BE2C (cell line): ENCODE measurements at regions not wholly inside any gene's neighbourhood (a gene's known extent, or its start where the extent isn't known, plus 50 kb on each side); places are given as distances from the start of the nearest gene placed in this dataset.

Experiments used
- DNase-seq: peaks from one replicate; pipeline ENCODE4 v3.0.0-alpha.2; 2020
- H3K27me3 ChIP-seq: fragments of 250-450 bp; sonication (Bioruptor Pico); 2 replicates; pipeline ENCODE4 v1.5.1; 2020; ENCODE audit warnings: mild to moderate bottlenecking
- H3K36me3 ChIP-seq: fragments of 250-450 bp; sonication (Bioruptor Pico); 2 replicates; pipeline ENCODE4 v1.5.1; 2020; ENCODE audit warnings: mild to moderate bottlenecking
- H3K4me1 ChIP-seq: fragments of 250-450 bp; sonication (Bioruptor Pico); 2 replicates; pipeline ENCODE4 v1.5.1; 2020
- H3K4me3 ChIP-seq: 2 replicates; pipeline ENCODE4 v1.5.1; 2011; ENCODE audit warnings: low read depth, low read length
- H3K9me3 ChIP-seq: fragments of 250-450 bp; sonication (Bioruptor Pico); 2 replicates; pipeline ENCODE4 v1.5.1; 2020
- CTCF ChIP-seq: IDR thresholded peaks from 2 replicates; pipeline ENCODE4 v1.5.1; 2012; ENCODE audit warnings: mild to moderate bottlenecking, low read depth, low read length

GRCh38 chr17:14699574-14700185, 398.8 kb downstream of the HS3ST3B1 start:
- no peak for DNase-seq
- H3K36me3 ChIP-seq = no peaks in the 10 kb centered on the region
- H3K9me3 ChIP-seq = no peaks in the 10 kb centered on the region
- H3K4me1 ChIP-seq = no peaks in the 10 kb centered on the region
- H3K4me3 ChIP-seq = no peak overlapping the region
- no peak for TF ChIP-seq CTCF
- no peaks in the 10 kb centered on the region for H3K27me3 ChIP-seq

- H3K9me3 ChIP-seq = no peaks in the 10 kb centered on the region
- no peaks in the 10 kb centered on the region for H3K4me1 ChIP-seq
- H3K36me3 ChIP-seq = no peaks in the 10 kb centered on the region
- H3K4me3 ChIP-seq = no peak overlapping the region
- DNase-seq = no peak
- no peak for TF ChIP-seq CTCF
- no peaks in the 10 kb centered on the region for H3K27me3 ChIP-seq
Measured at GRCh38 chr17:14693382-14693781, 392.5 kb downstream of the HS3ST3B1 start.

GRCh38 chr17:14690704-14691103, 389.8 kb downstream of the HS3ST3B1 start:
- no peaks in the 10 kb centered on the region for H3K36me3 ChIP-seq
- TF ChIP-seq CTCF = no peak
- H3K27me3 ChIP-seq = no peaks in the 10 kb centered on the region
- DNase-seq = no peak
- no peaks in the 10 kb centered on the region for H3K4me1 ChIP-seq
- no peaks in the 10 kb centered on the region for H3K9me3 ChIP-seq
- no peak overlapping the region for H3K4me3 ChIP-seq

GRCh38 chr17:14688134-14688533, 387.3 kb downstream of the HS3ST3B1 start:
- H3K4me3 ChIP-seq = no peak overlapping the region
- H3K36me3 ChIP-seq = no peaks in the 10 kb centered on the region
- TF ChIP-seq CTCF = no peak
- DNase-seq = no peak
- H3K4me1 ChIP-seq = no peaks in the 10 kb centered on the region
- H3K27me3 ChIP-seq = no peaks in the 10 kb centered on the region
- no peaks in the 10 kb centered on the region for H3K9me3 ChIP-seq

- TF ChIP-seq CTCF = no peak
- DNase-seq = no peak
- Histone ChIP-seq H3K36me3 (no peaks in the 10 kb centered on the region), H3K27me3 (no peaks in the 10 kb centered on the region), H3K4me3 (no peak overlapping the region), H3K4me1 (no peaks in the 10 kb centered on the region), H3K9me3 (no peaks in the 10 kb centered on the region)
Measured at GRCh38 chr17:14672830-14673229, 371.9 kb downstream of the HS3ST3B1 start.

GRCh38 chr17:14670861-14671260, 370.0 kb downstream of the HS3ST3B1 start:
- Histone ChIP-seq H3K9me3 (no peaks in the 10 kb centered on the region), H3K36me3 (no peaks in the 10 kb centered on the region), H3K4me1 (no peaks in the 10 kb centered on the region), H3K4me3 (no peak overlapping the region), H3K27me3 (no peaks in the 10 kb centered on the region)
- TF ChIP-seq CTCF = no peak
- no peak for DNase-seq
